ENCODE measurements at regions not wholly inside any gene's neighbourhood (a gene's known extent, or its start where the extent isn't known, plus 50 kb on each side); places are given as distances from the start of the nearest gene placed in this dataset.
"Not testable (repeated sequence)": the region's sequence is repeated elsewhere in the genome, so short reads cannot be mapped to it uniquely, and the experiment has no call there.

- TF ChIP-seq MYC (IDR thresholded peaks at IDR 0.05; ENCODE audit: low read depth, low read length): no peak
- no peak for TF ChIP-seq POLR2A (IDR thresholded peaks at IDR 0.05; ENCODE audit: extremely low read depth, insufficient read length)
- TF ChIP-seq CTCF (IDR thresholded peaks at IDR 0.05; ENCODE audit: low read depth, low read length): no peak
- no peak for TF ChIP-seq MAX (IDR thresholded peaks at IDR 0.05; ENCODE audit: low read depth, low read length)
- H3K4me3 ChIP-seq (ENCODE audit: low read depth, low read length): no peak overlapping the region
- DNase-seq (ENCODE audit: low read depth): no peak
These were observed 122.9 kb upstream of the ID2 start for GRCh38 chr2:8558956-8559355.

GRCh38 chr2:8559805-8560204 lies 122.1 kb upstream of the ID2 start:
- DNase-seq (ENCODE audit: low read depth): no peak
- H3K4me3 ChIP-seq (ENCODE audit: low read depth, low read length): no peak overlapping the region
- no peak for TF ChIP-seq MAX (IDR thresholded peaks at IDR 0.05; ENCODE audit: low read depth, low read length)

- not testable (repeated sequence) for H3K4me3 ChIP-seq (ENCODE audit: low read depth, low read length); DNase-seq (ENCODE audit: low read depth)
These were observed 120.2 kb upstream of the ID2 start for GRCh38 chr2:8561692-8562091.

- DNase-seq (ENCODE audit: low read depth): no peak
- TF ChIP-seq MAX (IDR thresholded peaks at IDR 0.05; ENCODE audit: low read depth, low read length): no peak
- TF ChIP-seq POLR2A (IDR thresholded peaks at IDR 0.05; ENCODE audit: extremely low read depth, insufficient read length): no peak
- no peak for TF ChIP-seq CTCF (IDR thresholded peaks at IDR 0.05; ENCODE audit: low read depth, low read length)
- no peak for TF ChIP-seq MYC (IDR thresholded peaks at IDR 0.05; ENCODE audit: low read depth, low read length)
- no peak overlapping the region for H3K4me3 ChIP-seq (ENCODE audit: low read depth, low read length)
These were observed 117.9 kb upstream of the ID2 start for GRCh38 chr2:8563814-8564474.

GRCh38 chr2:8564475-8564874 lies 117.4 kb upstream of the ID2 start:
- no peak for DNase-seq (ENCODE audit: low read depth)
- H3K4me3 ChIP-seq (ENCODE audit: low read depth, low read length): no peak overlapping the region
- TF ChIP-seq POLR2A (IDR thresholded peaks at IDR 0.05; ENCODE audit: extremely low read depth, insufficient read length): no peak
- TF ChIP-seq CTCF (IDR thresholded peaks at IDR 0.05; ENCODE audit: low read depth, low read length): no peak
- no peak for TF ChIP-seq MAX (IDR thresholded peaks at IDR 0.05; ENCODE audit: low read depth, low read length)

GRCh38 chr2:8565399-8566154 lies 116.3 kb upstream of the ID2 start:
- no peak for DNase-seq (ENCODE audit: low read depth)

More at GRCh38 chr2:8565399-8566154, 116.3 kb upstream of the ID2 start:
- TF ChIP-seq MAX (IDR thresholded peaks at IDR 0.05; ENCODE audit: low read depth, low read length): no peak
- no peak for TF ChIP-seq POLR2A (IDR thresholded peaks at IDR 0.05; ENCODE audit: extremely low read depth, insufficient read length)
- TF ChIP-seq CTCF (IDR thresholded peaks at IDR 0.05; ENCODE audit: low read depth, low read length): no peak
- no peak for TF ChIP-seq MYC (IDR thresholded peaks at IDR 0.05; ENCODE audit: low read depth, low read length)
- H3K4me3 ChIP-seq (ENCODE audit: low read depth, low read length): no peak overlapping the region

Data from NB4 (cell line).